ACC112 (cell line): ENCODE measurements at regions not wholly inside any gene's neighbourhood (a gene's known extent, or its start where the extent isn't known, plus 50 kb on each side); places are given as distances from the start of the nearest gene placed in this dataset.
"Not testable (repeated sequence)": the region's sequence is repeated elsewhere in the genome, so short reads cannot be mapped to it uniquely, and the experiment has no call there.

ENCODE experiments used
- H2AFZ ChIP-seq: fragments of 200-600 bp; sonication (generic); one replicate; pipeline ENCODE4 v1.6.0; 2017; ENCODE audit warnings: antibody characterized with exemption, low read length; ENCODE audit not compliant: unreplicated experiment
- H3K27ac ChIP-seq: fragments of 200-600 bp; sonication (generic); 2 replicates; pipeline ENCODE4 v1.5.1; 2014; ENCODE audit warnings: low read depth, mild to moderate bottlenecking, antibody characterized with exemption, low read length, moderate library complexity
- H3K27me3 ChIP-seq: fragments of 200-600 bp; sonication (generic); 2 replicates; pipeline ENCODE4 v1.6.1; 2014; ENCODE audit warnings: mild to moderate bottlenecking, antibody characterized with exemption, low read length, moderate library complexity, mixed read lengths; ENCODE audit not compliant: insufficient read depth
- H3K36me3 ChIP-seq: fragments of 200-600 bp; sonication (generic); 2 replicates; pipeline ENCODE4 v1.6.1; 2016; ENCODE audit warnings: mild to moderate bottlenecking, antibody characterized with exemption, low read length, moderate library complexity, mixed read lengths; ENCODE audit not compliant: insufficient read depth
- H3K4me1 ChIP-seq: fragments of 200-600 bp; sonication (generic); one replicate; pipeline ENCODE4 v1.6.1; 2016; ENCODE audit warnings: low read length, mixed read lengths; ENCODE audit not compliant: insufficient read depth, unreplicated experiment, control insufficient read depth
- H3K4me3 ChIP-seq: fragments of 200-600 bp; sonication (generic); 2 replicates; pipeline ENCODE4 v1.5.1; 2014; ENCODE audit warnings: mild to moderate bottlenecking, low read depth, low read length
- H3K79me2 ChIP-seq: fragments of 200-600 bp; sonication (generic); one replicate; pipeline ENCODE4 v1.6.0; 2016; ENCODE audit warnings: low read length; ENCODE audit not compliant: control insufficient read depth, unreplicated experiment, insufficient read depth

- no peak overlapping the region for H2AFZ ChIP-seq
- H3K27ac ChIP-seq = no peak overlapping the region
- peaks cover 16% of the 10 kb centered on the region for H3K4me1 ChIP-seq
- H3K4me3 ChIP-seq = no peak overlapping the region
- H3K79me2 ChIP-seq = no peaks in the 10 kb centered on the region
- H3K27me3 ChIP-seq = no peaks in the 10 kb centered on the region
- H3K36me3 ChIP-seq = no peaks in the 10 kb centered on the region
Measured at GRCh38 chr5:99029172-99029571, 100.4 kb upstream of the CHD1 start.

DNA sequence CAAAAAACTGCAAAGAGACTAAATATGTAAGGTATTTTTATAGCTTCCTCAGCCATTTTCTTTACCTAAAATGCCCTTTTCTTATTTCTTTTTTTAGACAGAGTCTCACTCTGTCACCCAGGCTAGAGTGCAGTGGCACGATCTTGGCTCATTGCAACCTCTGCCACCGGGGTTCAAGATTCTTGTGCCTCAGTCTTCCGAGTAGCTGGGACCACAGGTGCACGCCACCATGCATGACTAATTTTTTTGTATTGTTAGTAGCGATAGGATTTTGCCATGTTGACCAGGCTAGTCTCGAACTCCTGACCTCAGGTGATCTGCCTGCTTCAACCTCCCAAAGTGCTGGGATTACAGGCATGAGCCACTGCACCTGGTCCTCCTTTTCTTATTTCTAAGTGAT lies 99.4 kb upstream of the CHD1 start:
- not testable (repeated sequence) for H2AFZ ChIP-seq, H3K27me3 ChIP-seq, H3K27ac ChIP-seq, H3K4me3 ChIP-seq, H3K79me2 ChIP-seq, H3K36me3 ChIP-seq
- peaks cover 11% of the 10 kb centered on the region for H3K4me1 ChIP-seq

- H3K4me1 ChIP-seq = peaks cover 13% of the 10 kb centered on the region
- no peak overlapping the region for H2AFZ ChIP-seq
- no peak overlapping the region for H3K27ac ChIP-seq
- no peaks in the 10 kb centered on the region for H3K27me3 ChIP-seq
- H3K4me3 ChIP-seq = no peak overlapping the region
- H3K36me3 ChIP-seq = no peaks in the 10 kb centered on the region
- no peaks in the 10 kb centered on the region for H3K79me2 ChIP-seq
Measured at GRCh38 chr5:99025298-99026045, 96.7 kb upstream of the CHD1 start.

- Histone ChIP-seq H3K79me2 (no peaks in the 10 kb centered on the region), H3K36me3 (no peaks in the 10 kb centered on the region), H3K4me3 (no peak overlapping the region), H3K27me3 (no peaks in the 10 kb centered on the region), H3K4me1 (peaks cover 23% of the 10 kb centered on the region), H2AFZ (no peak overlapping the region), H3K27ac (no peak overlapping the region)
Measured at GRCh38 chr5:99023330-99023729, 94.5 kb upstream of the CHD1 start.

DNA sequence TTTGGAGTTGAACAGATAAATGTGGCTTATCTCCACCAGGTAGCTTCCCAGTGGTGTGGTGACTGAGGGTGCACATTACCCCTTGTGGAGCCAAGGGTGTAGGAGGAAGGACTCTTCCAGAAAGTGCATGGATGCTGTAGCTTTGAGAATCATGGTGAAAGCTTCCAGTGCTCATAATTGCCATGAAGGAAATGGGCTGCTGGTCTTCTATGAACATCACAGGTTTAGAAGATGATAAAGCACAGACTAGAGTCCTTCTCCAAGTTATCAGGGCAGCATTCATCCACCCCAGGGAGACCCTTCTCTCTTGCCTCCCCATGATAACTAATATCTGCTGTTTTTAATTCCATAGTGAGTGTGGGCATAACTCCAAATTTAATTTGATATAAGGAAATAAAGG lies 93.4 kb upstream of the CHD1 start:
- H3K27me3 ChIP-seq = no peaks in the 10 kb centered on the region
- H3K36me3 ChIP-seq = no peaks in the 10 kb centered on the region
- no peak overlapping the region for H2AFZ ChIP-seq

GRCh38 chr5:99020698-99021048 lies 91.9 kb upstream of the CHD1 start:
- H3K27ac ChIP-seq = no peak overlapping the region
- peaks cover 16% of the 10 kb centered on the region for H3K4me1 ChIP-seq
- no peaks in the 10 kb centered on the region for H3K79me2 ChIP-seq
- no peaks in the 10 kb centered on the region for H3K36me3 ChIP-seq
- no peaks in the 10 kb centered on the region for H3K27me3 ChIP-seq
- no peak overlapping the region for H3K4me3 ChIP-seq
- no peak overlapping the region for H2AFZ ChIP-seq

More for the DNA sequence above, 93.4 kb upstream of the CHD1 start:
- H3K27ac ChIP-seq = no peak overlapping the region
- H3K4me1 ChIP-seq = peaks cover 18% of the 10 kb centered on the region
- no peak overlapping the region for H3K4me3 ChIP-seq
- no peaks in the 10 kb centered on the region for H3K79me2 ChIP-seq

DNA sequence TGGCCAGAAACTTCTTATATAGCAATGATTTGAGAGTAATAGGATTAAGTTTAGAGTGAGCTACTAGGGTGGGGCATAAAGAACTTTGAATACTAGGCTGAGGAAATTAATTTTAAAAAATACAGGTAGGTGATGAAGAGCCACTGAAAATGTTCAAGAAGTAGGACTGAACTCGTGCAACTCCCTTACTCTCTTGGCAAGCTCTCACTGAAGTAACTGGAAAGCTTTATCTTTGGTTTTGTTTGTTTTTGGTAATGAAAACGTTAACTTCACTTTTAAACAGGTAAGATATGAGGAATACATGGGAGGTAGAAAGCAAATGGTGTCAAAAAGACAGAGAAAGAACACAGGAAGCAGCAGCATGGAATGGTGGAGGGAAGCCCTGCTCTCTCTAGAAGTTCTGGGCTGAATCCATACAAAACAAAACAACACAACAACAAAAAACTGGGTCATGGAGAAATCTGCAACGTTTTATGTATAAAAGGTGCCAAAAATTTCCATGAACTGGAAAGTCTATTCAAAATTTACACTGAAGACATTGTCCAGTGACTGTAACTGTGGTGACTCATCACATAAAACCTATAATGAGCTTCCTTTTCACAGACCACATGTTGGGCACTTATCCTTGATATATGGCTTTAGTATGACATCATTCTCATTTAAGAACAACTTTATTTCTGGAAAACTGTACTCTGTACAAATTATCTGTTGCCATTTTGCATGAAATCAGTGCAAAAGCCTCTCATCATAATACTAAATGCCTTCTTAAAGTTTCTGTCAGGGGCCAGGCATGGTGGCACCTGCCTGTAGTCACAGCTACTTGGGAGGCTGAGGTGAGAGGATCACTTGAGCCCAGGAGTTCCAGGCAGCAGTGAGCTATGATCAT lies 91.2 kb upstream of the CHD1 start:
- H3K27ac ChIP-seq = peak overlapping the region; percentile 18
- no peaks in the 10 kb centered on the region for H3K79me2 ChIP-seq
- no peaks in the 10 kb centered on the region for H3K27me3 ChIP-seq
- no peaks in the 10 kb centered on the region for H3K36me3 ChIP-seq
- peaks cover 16% of the 10 kb centered on the region for H3K4me1 ChIP-seq
- peak overlapping the region; percentile 0 for H2AFZ ChIP-seq
- H3K4me3 ChIP-seq = peak overlapping the region; percentile 8; the same call in 1 of the 2 replicates

DNA sequence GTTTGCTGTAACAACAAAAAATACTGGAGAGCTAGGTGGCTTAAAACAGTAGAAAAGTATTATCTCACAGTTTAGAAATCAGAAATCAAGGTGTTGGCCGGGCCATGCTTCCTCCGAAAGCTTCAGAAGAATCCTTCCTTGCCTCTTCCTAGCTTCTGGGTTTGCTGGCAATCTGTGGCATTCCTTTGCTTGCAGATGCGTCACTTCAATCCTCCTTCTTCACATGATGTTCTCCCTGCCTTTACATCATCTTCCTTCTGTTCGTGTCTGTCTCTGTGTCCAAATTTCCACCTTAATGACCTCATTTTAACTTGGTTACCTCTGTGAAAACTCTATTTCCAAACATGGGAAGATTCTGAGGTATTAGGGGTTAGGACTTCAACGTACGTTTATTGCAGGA lies 90.4 kb upstream of the CHD1 start:
- Histone ChIP-seq H3K36me3 (no peaks in the 10 kb centered on the region), H3K27ac (no peak overlapping the region), H3K4me1 (peaks cover 16% of the 10 kb centered on the region), H3K4me3 (no peak overlapping the region), H2AFZ (no peak overlapping the region), H3K79me2 (no peaks in the 10 kb centered on the region), H3K27me3 (no peaks in the 10 kb centered on the region)

DNA sequence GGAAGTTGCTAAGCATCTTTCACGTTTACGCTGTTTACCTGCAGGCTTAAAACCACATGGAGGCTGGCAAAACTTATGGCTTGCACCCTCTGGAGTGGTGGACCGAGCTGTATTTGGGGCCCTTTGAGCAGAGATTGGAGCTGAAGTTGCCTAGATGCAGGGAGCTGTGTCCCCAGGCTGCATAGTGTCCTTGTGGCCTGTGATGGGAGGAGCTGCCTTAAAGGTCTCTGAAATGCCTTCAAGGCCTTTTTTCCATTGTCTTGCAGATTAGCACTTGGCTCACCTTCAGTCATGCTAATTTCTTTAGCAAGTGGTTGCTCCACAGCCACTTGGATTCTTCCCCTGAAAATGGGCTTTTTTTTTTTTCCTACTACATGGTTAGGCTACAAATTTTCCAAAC lies 81.5 kb upstream of the CHD1 start:
- Histone ChIP-seq H3K36me3 (no peaks in the 10 kb centered on the region), H3K4me3 (no peak overlapping the region), H3K79me2 (no peaks in the 10 kb centered on the region), H3K27me3 (no peaks in the 10 kb centered on the region), H2AFZ (no peak overlapping the region), H3K4me1 (no peaks in the 10 kb centered on the region), H3K27ac (no peak overlapping the region)

DNA sequence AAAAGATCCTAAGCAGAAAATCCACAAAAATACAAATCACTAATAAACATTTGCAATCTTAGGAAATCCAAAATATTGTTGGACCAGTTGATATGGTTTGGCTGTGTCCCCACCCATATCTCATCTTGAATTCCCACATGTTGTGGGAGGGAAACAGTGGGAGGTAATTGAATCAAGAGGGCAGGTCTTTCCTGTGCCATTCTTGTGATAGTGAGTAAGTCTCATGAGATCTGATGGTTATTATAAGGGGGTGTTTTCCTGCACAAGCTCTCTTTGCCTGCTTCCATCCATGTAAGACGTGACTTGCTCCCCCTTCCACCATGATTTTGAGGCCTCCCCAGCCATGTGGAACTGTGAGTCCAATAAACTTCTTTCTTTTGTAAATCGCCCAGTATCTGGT lies 79.2 kb upstream of the CHD1 start:
- H2AFZ ChIP-seq, H3K4me1 ChIP-seq, H3K79me2 ChIP-seq, H3K4me3 ChIP-seq, H3K36me3 ChIP-seq, H3K27ac ChIP-seq, H3K27me3 ChIP-seq: not testable (repeated sequence)

- Histone ChIP-seq H3K4me3 (no peak overlapping the region), H3K36me3 (no peaks in the 10 kb centered on the region), H2AFZ (no peak overlapping the region), H3K27me3 (no peaks in the 10 kb centered on the region), H3K27ac (no peak overlapping the region), H3K4me1 (no peaks in the 10 kb centered on the region), H3K79me2 (no peaks in the 10 kb centered on the region)
Measured at GRCh38 chr5:99005506-99005905, 76.7 kb upstream of the CHD1 start.
